ENCODE measurements at regions not wholly inside any gene's neighbourhood (a gene's known extent, or its start where the extent isn't known, plus 50 kb on each side); places are given as distances from the start of the nearest gene placed in this dataset.

GRCh38 chr20:10909803-10910202 lies 236.0 kb upstream of the JAG1 start:
- TF ChIP-seq EP300 (IDR thresholded peaks at IDR 0.05): no peak
- TF ChIP-seq CTCF (IDR thresholded peaks at IDR 0.05): no peak
- TF ChIP-seq POLR2A (IDR thresholded peaks at IDR 0.05): no peak
- no peak for TF ChIP-seq POLR2AphosphoS5 (IDR thresholded peaks at IDR 0.05)
